ENCODE measurements at regions not wholly inside any gene's neighbourhood (a gene's known extent, or its start where the extent isn't known, plus 50 kb on each side); places are given as distances from the start of the nearest gene placed in this dataset.

- no peak for DNase-seq
- Histone ChIP-seq H3K27ac (ENCODE audit: low read length) (no peak overlapping the region), H3K4me3 (ENCODE audit: control insufficient read depth in 1 of 2, extremely low read depth in 1 of 2, low read length in 1 of 2) (no peak overlapping the region), H3K36me3 (ENCODE audit: control insufficient read depth in 2 of 2, extremely low read depth in 1 of 2, insufficient read depth in 1 of 2, low read length in 1 of 2) (no peaks in the 10 kb centered on the region), H3K9me3 (no peaks in the 10 kb centered on the region), H3K4me1 (ENCODE audit: control insufficient read depth in 1 of 2, extremely low read depth in 1 of 2, insufficient read depth in 2 of 2, low read length in 2 of 2) (no peaks in the 10 kb centered on the region), H3K27me3 (replicated peaks in 1 of 2; ENCODE audit: control insufficient read depth in 2 of 2, extremely low read depth in 1 of 2, insufficient read depth in 2 of 2, low read length in 1 of 2) (no peaks in the 10 kb centered on the region)
- Mint-ChIP-seq H3K4me3 (no peak overlapping the region), H3K27ac (no peak overlapping the region), H3K4me1 (no peaks in the 10 kb centered on the region), H3K27me3 (no peaks in the 10 kb centered on the region), H3K36me3 (no peaks in the 10 kb centered on the region), H3K9me3 (peaks cover 0 to 5% (median 0%) of the 10 kb centered on the region in 3 donors)
- ChIA-PET POLR2A (no interaction called here), CTCF (no interaction called here)
- WGBS (ENCODE audit: insufficient coverage), result 65% methylated on average over 2 of the region's 5 CpGs
- ATAC-seq (replicated peaks in 1 of 4), result no peak
Observed at GRCh38 chr2:6359964-6360363, 505.7 kb downstream of the CMPK2 start.

GRCh38 chr2:6362671-6363450 lies 502.8 kb downstream of the CMPK2 start:
- DNase-seq (no peak), ATAC-seq (replicated peaks in 1 of 4) (no peak)
- 86% methylated on average over 2 of the region's 11 CpGs for WGBS (ENCODE audit: insufficient coverage)
- Mint-ChIP-seq H3K27ac (no peak overlapping the region), H3K9me3 (peaks cover 0 to 9% (median 3%) of the 10 kb centered on the region in 3 donors), H3K27me3 (no peaks in the 10 kb centered on the region), H3K4me1 (no peaks in the 10 kb centered on the region), H3K36me3 (no peaks in the 10 kb centered on the region), H3K4me3 (no peak overlapping the region)
- no peak overlapping the region for H3K4me3 ChIP-seq (ENCODE audit: control insufficient read depth in 1 of 2, extremely low read depth in 1 of 2, low read length in 1 of 2)
- POLR2A ChIA-PET, result no interaction called here
- H3K4me1 ChIP-seq (ENCODE audit: control insufficient read depth in 1 of 2, extremely low read depth in 1 of 2, insufficient read depth in 2 of 2, low read length in 2 of 2), result no peaks in the 10 kb centered on the region
- H3K36me3 ChIP-seq (ENCODE audit: control insufficient read depth in 2 of 2, extremely low read depth in 1 of 2, insufficient read depth in 1 of 2, low read length in 1 of 2), result no peaks in the 10 kb centered on the region
- CTCF ChIA-PET, result no interaction called here
- no peaks in the 10 kb centered on the region for H3K27me3 ChIP-seq (replicated peaks in 1 of 2; ENCODE audit: control insufficient read depth in 2 of 2, extremely low read depth in 1 of 2, insufficient read depth in 2 of 2, low read length in 1 of 2)
- H3K27ac ChIP-seq (ENCODE audit: low read length), result no peak overlapping the region
- H3K9me3 ChIP-seq, result no peaks in the 10 kb centered on the region

DNA sequence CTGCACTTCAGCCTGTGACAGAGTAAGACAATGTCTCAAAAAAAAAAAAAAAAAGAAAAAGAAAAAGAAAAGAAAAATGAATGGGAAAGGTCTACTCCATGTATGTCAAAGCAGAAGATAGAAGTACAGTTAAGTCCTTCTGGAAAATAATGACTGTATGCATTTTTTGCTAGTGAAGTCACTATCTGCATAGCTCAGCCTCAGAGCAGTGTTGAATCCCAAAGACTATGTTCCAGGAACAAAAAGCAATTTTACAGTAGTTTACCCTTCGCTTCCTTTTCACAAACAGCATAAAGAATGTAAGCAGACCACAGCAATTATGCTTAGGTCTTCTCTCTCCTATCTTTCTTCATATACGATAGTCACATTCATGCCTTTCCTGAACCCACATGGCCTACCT lies 497.4 kb downstream of the CMPK2 start:
- DNase-seq, result no peak
- no peaks in the 10 kb centered on the region for H3K36me3 Mint-ChIP-seq
- no peaks in the 10 kb centered on the region for H3K36me3 ChIP-seq (ENCODE audit: control insufficient read depth in 2 of 2, extremely low read depth in 1 of 2, insufficient read depth in 1 of 2, low read length in 1 of 2)

GRCh38 chr2:6369266-6369665 lies 496.4 kb downstream of the CMPK2 start:
- CTCF ChIA-PET, result no interaction called here
- H3K27me3 ChIP-seq (replicated peaks in 1 of 2; ENCODE audit: control insufficient read depth in 2 of 2, extremely low read depth in 1 of 2, insufficient read depth in 2 of 2, low read length in 1 of 2), result no peaks in the 10 kb centered on the region
- ATAC-seq (replicated peaks in 1 of 4) (no peak), DNase-seq (no peak)
- WGBS (ENCODE audit: insufficient coverage), result no CpG with 5 or more reads among the region's 3 CpGs
- H3K4me1 ChIP-seq (ENCODE audit: control insufficient read depth in 1 of 2, extremely low read depth in 1 of 2, insufficient read depth in 2 of 2, low read length in 2 of 2), result no peaks in the 10 kb centered on the region
- H3K9me3 ChIP-seq, result no peaks in the 10 kb centered on the region
- H3K27ac ChIP-seq (ENCODE audit: low read length), result no peak overlapping the region
- H3K36me3 ChIP-seq (ENCODE audit: control insufficient read depth in 2 of 2, extremely low read depth in 1 of 2, insufficient read depth in 1 of 2, low read length in 1 of 2), result no peaks in the 10 kb centered on the region
- Mint-ChIP-seq H3K4me1 (no peaks in the 10 kb centered on the region), H3K9me3 (peaks cover 0 to 6% (median 4%) of the 10 kb centered on the region in 3 donors), H3K27ac (no peak overlapping the region), H3K36me3 (no peaks in the 10 kb centered on the region), H3K4me3 (no peak overlapping the region), H3K27me3 (no peaks in the 10 kb centered on the region)
- no peak overlapping the region for H3K4me3 ChIP-seq (ENCODE audit: control insufficient read depth in 1 of 2, extremely low read depth in 1 of 2, low read length in 1 of 2)
- POLR2A ChIA-PET, result no interaction called here

More for the DNA sequence above, 497.4 kb downstream of the CMPK2 start:
- no peaks in the 10 kb centered on the region for H3K4me1 Mint-ChIP-seq
- H3K9me3 ChIP-seq, result no peaks in the 10 kb centered on the region
- no peaks in the 10 kb centered on the region for H3K4me1 ChIP-seq (ENCODE audit: control insufficient read depth in 1 of 2, extremely low read depth in 1 of 2, insufficient read depth in 2 of 2, low read length in 2 of 2)
- H3K27ac Mint-ChIP-seq, result no peak overlapping the region
- ATAC-seq (replicated peaks in 1 of 4), result no peak
- CTCF ChIA-PET, result no interaction called here
- WGBS (ENCODE audit: insufficient coverage), result 100% methylated on average over 2 of the region's 2 CpGs
- POLR2A ChIA-PET, result no interaction called here
- H3K4me3 ChIP-seq (ENCODE audit: control insufficient read depth in 1 of 2, extremely low read depth in 1 of 2, low read length in 1 of 2), result no peak overlapping the region
- H3K27me3 Mint-ChIP-seq, result no peaks in the 10 kb centered on the region
- H3K4me3 Mint-ChIP-seq, result no peak overlapping the region
- no peaks in the 10 kb centered on the region for H3K27me3 ChIP-seq (replicated peaks in 1 of 2; ENCODE audit: control insufficient read depth in 2 of 2, extremely low read depth in 1 of 2, insufficient read depth in 2 of 2, low read length in 1 of 2)
- no peak overlapping the region for H3K27ac ChIP-seq (ENCODE audit: low read length)
- peaks cover 0 to 4% (median 3%) of the 10 kb centered on the region in 3 donors for H3K9me3 Mint-ChIP-seq

- Histone ChIP-seq H3K4me1 (ENCODE audit: control insufficient read depth in 1 of 2, extremely low read depth in 1 of 2, insufficient read depth in 2 of 2, low read length in 2 of 2) (no peaks in the 10 kb centered on the region), H3K9me3 (no peaks in the 10 kb centered on the region), H3K4me3 (ENCODE audit: control insufficient read depth in 1 of 2, extremely low read depth in 1 of 2, low read length in 1 of 2) (no peak overlapping the region), H3K36me3 (ENCODE audit: control insufficient read depth in 2 of 2, extremely low read depth in 1 of 2, insufficient read depth in 1 of 2, low read length in 1 of 2) (no peaks in the 10 kb centered on the region), H3K27ac (ENCODE audit: low read length) (no peak overlapping the region), H3K27me3 (replicated peaks in 1 of 2; ENCODE audit: control insufficient read depth in 2 of 2, extremely low read depth in 1 of 2, insufficient read depth in 2 of 2, low read length in 1 of 2) (no peaks in the 10 kb centered on the region)
- Mint-ChIP-seq H3K36me3 (no peaks in the 10 kb centered on the region), H3K4me1 (no peaks in the 10 kb centered on the region), H3K4me3 (no peak overlapping the region), H3K27ac (no peak overlapping the region), H3K27me3 (no peaks in the 10 kb centered on the region), H3K9me3 (peaks cover 0 to 6% (median 4%) of the 10 kb centered on the region in 3 donors)
- ChIA-PET POLR2A (no interaction called here), CTCF (no interaction called here)
- DNase-seq, result no peak
- no CpG with 5 or more reads among the region's 7 CpGs for WGBS (ENCODE audit: insufficient coverage)
- no peak for ATAC-seq (replicated peaks in 1 of 4)
Observed at GRCh38 chr2:6370753-6371551, 494.8 kb downstream of the CMPK2 start.

- Mint-ChIP-seq H3K36me3 (no peaks in the 10 kb centered on the region), H3K4me3 (no peak overlapping the region), H3K27me3 (no peaks in the 10 kb centered on the region), H3K9me3 (peaks cover 0 to 4% (median 3%) of the 10 kb centered on the region in 3 donors), H3K4me1 (no peaks in the 10 kb centered on the region), H3K27ac (no peak overlapping the region)
- no peaks in the 10 kb centered on the region for H3K36me3 ChIP-seq (ENCODE audit: control insufficient read depth in 2 of 2, extremely low read depth in 1 of 2, insufficient read depth in 1 of 2, low read length in 1 of 2)
- no peak overlapping the region for H3K4me3 ChIP-seq (ENCODE audit: control insufficient read depth in 1 of 2, extremely low read depth in 1 of 2, low read length in 1 of 2)
- WGBS (ENCODE audit: insufficient coverage), result no CpG with 5 or more reads among the region's 3 CpGs
- H3K4me1 ChIP-seq (ENCODE audit: control insufficient read depth in 1 of 2, extremely low read depth in 1 of 2, insufficient read depth in 2 of 2, low read length in 2 of 2), result no peaks in the 10 kb centered on the region
- no peak overlapping the region for H3K27ac ChIP-seq (ENCODE audit: low read length)
- no peak for ATAC-seq (replicated peaks in 1 of 4)
- no peak for DNase-seq
- CTCF ChIA-PET, result no interaction called here
- H3K27me3 ChIP-seq (replicated peaks in 1 of 2; ENCODE audit: control insufficient read depth in 2 of 2, extremely low read depth in 1 of 2, insufficient read depth in 2 of 2, low read length in 1 of 2), result no peaks in the 10 kb centered on the region
- POLR2A ChIA-PET, result no interaction called here
- H3K9me3 ChIP-seq, result no peaks in the 10 kb centered on the region
Observed at GRCh38 chr2:6372317-6372901, 493.3 kb downstream of the CMPK2 start.
